A673 (cell line): ENCODE measurements at regions not wholly inside any gene's neighbourhood (a gene's known extent, or its start where the extent isn't known, plus 50 kb on each side); places are given as distances from the start of the nearest gene placed in this dataset.

ENCODE experiments used
- BruUV-seq: library from RNA; stranded (reverse); fragments of 400-500 nt; replicated peaks from 2 replicates; lab custom pipeline; 2021; lab: Mats Ljungman, UMichigan
- CTCF ChIA-PET: fragments of 300-600 bp; sonication (Branson Sonifier 250); formaldehyde crosslinking; loops from one replicate; lab custom pipeline; 2022; ENCODE audit warnings: antibody characterized with exemption; lab: Charles Lee
- POLR2A ChIA-PET: fragments of 300-600 bp; sonication (Branson Sonifier 250); formaldehyde crosslinking; loops from one replicate; lab custom pipeline; 2022; ENCODE audit warnings: antibody characterized with exemption; ENCODE audit not compliant: low non-redundant PET; lab: Charles Lee
- DNase-seq: peaks from one replicate; pipeline ENCODE4 v3.0.0-alpha.2; 2015; ENCODE audit warnings: low spot score
- H3K27ac ChIP-seq: fragments of 200-600 bp; sonication (generic); 2 replicates; pipeline ENCODE4 v1.5.1; 2016; ENCODE audit warnings: mixed run types, low read depth, mild to moderate bottlenecking, mixed read lengths, antibody characterized with exemption, low read length; ENCODE audit not compliant: poor library complexity, severe bottlenecking
- H3K27me3 ChIP-seq: fragments of 200-600 bp; sonication (generic); replicated peaks from 2 replicates; pipeline ENCODE4 v1.6.1; 2017; ENCODE audit warnings: mixed run types, low read depth, mild to moderate bottlenecking, mixed read lengths, antibody characterized with exemption, low read length; ENCODE audit not compliant: insufficient read depth, poor library complexity
- H3K36me3 ChIP-seq: fragments of 200-600 bp; sonication (generic); 2 replicates; pipeline ENCODE4 v1.6.1; 2016; ENCODE audit warnings: mixed run types, mild to moderate bottlenecking, mixed read lengths, antibody characterized with exemption, low read length; ENCODE audit not compliant: insufficient read depth, poor library complexity, severe bottlenecking
- H3K4me1 ChIP-seq: fragments of 200-600 bp; sonication (generic); 2 replicates; pipeline ENCODE4 v1.6.1; 2017; ENCODE audit warnings: mixed run types, mild to moderate bottlenecking, mixed read lengths, antibody characterized with exemption, low read length; ENCODE audit not compliant: insufficient read depth, poor library complexity, severe bottlenecking
- H3K4me3 ChIP-seq: fragments of 200-600 bp; sonication (generic); 2 replicates; pipeline ENCODE4 v1.5.1; 2016; ENCODE audit warnings: low read depth, mixed run types, mild to moderate bottlenecking, mixed read lengths, low read length; ENCODE audit not compliant: poor library complexity, severe bottlenecking
- H3K9me3 ChIP-seq: fragments of 200-600 bp; sonication (generic); 2 replicates; pipeline ENCODE4 v1.6.1; 2016; ENCODE audit warnings: mixed run types, low read depth, mild to moderate bottlenecking, mixed read lengths, antibody characterized with exemption, low read length; ENCODE audit not compliant: poor library complexity, severe bottlenecking
- EZH2 ChIP-seq: fragments of 200-600 bp; sonication (generic); IDR thresholded peaks from 2 replicates; pipeline ENCODE4 v1.6.1; 2017; ENCODE audit warnings: borderline replicate concordance, low read depth, mild to moderate bottlenecking, mixed read lengths, antibody characterized with exemption, low read length; ENCODE audit not compliant: poor library complexity, severe bottlenecking
- intact Hi-C: fragments of 100-400 bp; cut with micrococcal nuclease; formaldehyde crosslinking; loops from one replicate; pipeline ENCODE4 v1.10.0; 2022; ENCODE audit not compliant: unreplicated experiment
- TF ChIP-seq, protein P1 (sequence below): fragments of 300-800, 200-600 bp; sonication (generic); conservative IDR thresholded peaks from 2 replicates; pipeline ENCODE4 v1.5.1; 2017; ENCODE audit warnings: low read depth, mild to moderate bottlenecking, antibody characterized with exemption, low read length, moderate library complexity, mixed read lengths

- Histone ChIP-seq H3K9me3 (no peaks in the 10 kb centered on the region), H3K36me3 (no peaks in the 10 kb centered on the region), H3K4me3 (no peak overlapping the region), H3K27me3 (no peaks in the 10 kb centered on the region), H3K27ac (no peak overlapping the region), H3K4me1 (no peaks in the 10 kb centered on the region)
- no peak for DNase-seq
- intact Hi-C loops = no loop called here
- BruUV-seq = no TSS peak
- POLR2A ChIA-PET = no interaction called here
- CTCF ChIA-PET = no interaction called here
- TF ChIP-seq, protein P1, sequence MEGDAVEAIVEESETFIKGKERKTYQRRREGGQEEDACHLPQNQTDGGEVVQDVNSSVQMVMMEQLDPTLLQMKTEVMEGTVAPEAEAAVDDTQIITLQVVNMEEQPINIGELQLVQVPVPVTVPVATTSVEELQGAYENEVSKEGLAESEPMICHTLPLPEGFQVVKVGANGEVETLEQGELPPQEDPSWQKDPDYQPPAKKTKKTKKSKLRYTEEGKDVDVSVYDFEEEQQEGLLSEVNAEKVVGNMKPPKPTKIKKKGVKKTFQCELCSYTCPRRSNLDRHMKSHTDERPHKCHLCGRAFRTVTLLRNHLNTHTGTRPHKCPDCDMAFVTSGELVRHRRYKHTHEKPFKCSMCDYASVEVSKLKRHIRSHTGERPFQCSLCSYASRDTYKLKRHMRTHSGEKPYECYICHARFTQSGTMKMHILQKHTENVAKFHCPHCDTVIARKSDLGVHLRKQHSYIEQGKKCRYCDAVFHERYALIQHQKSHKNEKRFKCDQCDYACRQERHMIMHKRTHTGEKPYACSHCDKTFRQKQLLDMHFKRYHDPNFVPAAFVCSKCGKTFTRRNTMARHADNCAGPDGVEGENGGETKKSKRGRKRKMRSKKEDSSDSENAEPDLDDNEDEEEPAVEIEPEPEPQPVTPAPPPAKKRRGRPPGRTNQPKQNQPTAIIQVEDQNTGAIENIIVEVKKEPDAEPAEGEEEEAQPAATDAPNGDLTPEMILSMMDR = no peak
- no peak for TF ChIP-seq EZH2
These were observed 415.8 kb downstream of the ACTL7B start for GRCh38 chr9:108439947-108440346.

- TF ChIP-seq, protein P1 = no peak
- no peak for TF ChIP-seq EZH2
- Histone ChIP-seq H3K27me3 (no peaks in the 10 kb centered on the region), H3K4me1 (no peaks in the 10 kb centered on the region), H3K36me3 (no peaks in the 10 kb centered on the region), H3K27ac (no peak overlapping the region), H3K9me3 (no peaks in the 10 kb centered on the region), H3K4me3 (no peak overlapping the region)
- CTCF ChIA-PET = no interaction called here
- intact Hi-C loops = no loop called here
- POLR2A ChIA-PET = no interaction called here
- no peak for DNase-seq
- BruUV-seq = no TSS peak
These were observed 418.1 kb downstream of the ACTL7B start for GRCh38 chr9:108437656-108438055.

DNA sequence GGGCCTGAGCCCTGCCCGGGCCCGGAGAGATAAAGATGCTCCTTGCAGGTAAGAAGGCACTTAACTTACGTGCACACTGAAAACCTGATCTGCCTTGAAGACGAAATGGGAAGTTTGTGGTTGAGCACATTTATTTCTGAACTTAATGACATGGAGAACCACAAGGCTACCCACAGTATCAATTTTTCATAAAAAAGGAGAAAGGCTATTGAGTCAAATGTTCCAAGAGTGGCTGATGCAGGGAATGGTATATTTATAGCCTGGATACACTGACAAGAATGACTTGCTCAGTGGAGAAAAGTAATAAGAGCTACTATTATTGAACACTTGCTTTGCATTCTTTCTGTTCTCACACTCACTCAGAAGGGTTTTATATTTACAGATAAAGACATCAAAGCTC lies 419.3 kb downstream of the ACTL7B start:
- CTCF ChIA-PET = no interaction called here

More for the DNA sequence above, 419.3 kb downstream of the ACTL7B start:
- TF ChIP-seq EZH2 = no peak
- TF ChIP-seq, protein P1 = no peak
- H3K4me1 ChIP-seq = no peaks in the 10 kb centered on the region
- H3K36me3 ChIP-seq = no peaks in the 10 kb centered on the region
- DNase-seq = no peak
- no peaks in the 10 kb centered on the region for H3K27me3 ChIP-seq
- H3K9me3 ChIP-seq = no peaks in the 10 kb centered on the region
- no peak overlapping the region for H3K27ac ChIP-seq
- no TSS peak for BruUV-seq
- intact Hi-C loops = no loop called here
- no peak overlapping the region for H3K4me3 ChIP-seq
- POLR2A ChIA-PET = no interaction called here
